ENCODE measurements at regions not wholly inside any gene's neighbourhood (a gene's known extent, or its start where the extent isn't known, plus 50 kb on each side); places are given as distances from the start of the nearest gene placed in this dataset.

DNA sequence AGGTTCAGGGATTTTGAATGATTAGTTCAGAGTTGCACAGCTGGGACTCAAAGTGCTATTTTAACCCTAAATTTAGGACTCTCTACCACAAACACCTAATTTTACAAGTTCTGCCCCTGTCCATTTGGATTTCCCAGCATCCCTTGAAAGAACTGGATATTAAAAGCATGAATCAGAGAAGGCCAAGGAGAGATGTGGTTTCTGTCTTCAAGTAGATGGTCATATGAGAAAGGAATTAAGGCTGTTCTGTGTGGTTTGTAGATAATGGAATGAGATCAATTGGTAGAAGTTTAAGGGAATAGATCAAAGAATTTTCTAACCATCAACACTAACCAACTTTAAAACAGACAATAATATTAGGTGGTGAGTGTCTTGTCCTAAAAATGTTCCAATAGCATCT is 106.4 kb upstream of the TENM4 start:
- TF ChIP-seq, protein P1, sequence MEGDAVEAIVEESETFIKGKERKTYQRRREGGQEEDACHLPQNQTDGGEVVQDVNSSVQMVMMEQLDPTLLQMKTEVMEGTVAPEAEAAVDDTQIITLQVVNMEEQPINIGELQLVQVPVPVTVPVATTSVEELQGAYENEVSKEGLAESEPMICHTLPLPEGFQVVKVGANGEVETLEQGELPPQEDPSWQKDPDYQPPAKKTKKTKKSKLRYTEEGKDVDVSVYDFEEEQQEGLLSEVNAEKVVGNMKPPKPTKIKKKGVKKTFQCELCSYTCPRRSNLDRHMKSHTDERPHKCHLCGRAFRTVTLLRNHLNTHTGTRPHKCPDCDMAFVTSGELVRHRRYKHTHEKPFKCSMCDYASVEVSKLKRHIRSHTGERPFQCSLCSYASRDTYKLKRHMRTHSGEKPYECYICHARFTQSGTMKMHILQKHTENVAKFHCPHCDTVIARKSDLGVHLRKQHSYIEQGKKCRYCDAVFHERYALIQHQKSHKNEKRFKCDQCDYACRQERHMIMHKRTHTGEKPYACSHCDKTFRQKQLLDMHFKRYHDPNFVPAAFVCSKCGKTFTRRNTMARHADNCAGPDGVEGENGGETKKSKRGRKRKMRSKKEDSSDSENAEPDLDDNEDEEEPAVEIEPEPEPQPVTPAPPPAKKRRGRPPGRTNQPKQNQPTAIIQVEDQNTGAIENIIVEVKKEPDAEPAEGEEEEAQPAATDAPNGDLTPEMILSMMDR (IDR thresholded peaks at IDR 0.05): no peak
- no peak for TF ChIP-seq POLR2A (IDR thresholded peaks at IDR 0.05)
